ENCODE measurements at regions not wholly inside any gene's neighbourhood (a gene's known extent, or its start where the extent isn't known, plus 50 kb on each side); places are given as distances from the start of the nearest gene placed in this dataset.

GRCh38 chr9:87195306-87195705 is 248.0 kb upstream of the GAS1 start:
- no peak overlapping the region for H3K27ac ChIP-seq

DNA sequence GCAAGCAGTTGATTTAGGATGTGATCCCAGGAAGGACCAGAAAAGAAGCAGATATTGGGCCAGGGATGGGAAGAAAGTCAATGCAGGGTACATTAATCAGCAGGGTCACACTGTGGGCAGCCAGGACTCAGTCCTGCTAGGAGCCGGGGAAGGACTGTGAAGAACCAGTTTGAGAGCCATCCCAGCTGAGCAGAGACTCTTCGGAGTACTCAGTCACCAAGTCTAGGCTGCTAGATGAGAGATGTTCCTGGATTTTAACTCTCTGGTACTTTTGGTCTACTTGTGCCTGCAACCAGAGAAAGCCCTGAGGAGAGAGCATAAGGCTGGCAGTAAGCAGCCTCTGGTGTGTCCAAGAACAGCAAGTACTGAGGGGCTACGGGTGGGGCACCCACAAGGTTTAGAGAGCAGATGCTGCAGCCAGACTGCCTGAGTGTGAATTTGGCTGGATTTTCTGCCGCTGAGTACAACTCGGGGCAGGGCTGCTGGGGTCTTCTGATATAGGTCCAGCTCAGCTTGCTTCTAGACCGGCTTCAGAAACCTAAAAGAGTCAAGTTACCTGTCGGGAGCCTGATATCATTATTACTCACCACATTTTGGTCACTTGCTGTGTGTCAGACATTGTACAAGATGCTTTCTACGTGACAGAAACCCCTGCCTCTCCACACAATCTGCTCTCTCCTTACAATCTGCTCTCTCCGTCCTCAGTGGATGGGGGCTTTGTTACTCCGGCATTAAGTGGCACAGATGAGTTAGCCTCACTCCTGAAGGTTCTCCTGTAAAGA is 250.2 kb upstream of the GAS1 start:
- Histone ChIP-seq H3K9me3 (ENCODE audit: low read depth) (no peaks in the 10 kb centered on the region), H3K4me1 (ENCODE audit: low read depth) (peaks cover 3% of the 10 kb centered on the region), H3K4me3 (no peak overlapping the region), H3K27ac (no peak overlapping the region), H3K27me3 (no peaks in the 10 kb centered on the region), H3K36me3 (no peaks in the 10 kb centered on the region)
- TF ChIP-seq, protein P1, sequence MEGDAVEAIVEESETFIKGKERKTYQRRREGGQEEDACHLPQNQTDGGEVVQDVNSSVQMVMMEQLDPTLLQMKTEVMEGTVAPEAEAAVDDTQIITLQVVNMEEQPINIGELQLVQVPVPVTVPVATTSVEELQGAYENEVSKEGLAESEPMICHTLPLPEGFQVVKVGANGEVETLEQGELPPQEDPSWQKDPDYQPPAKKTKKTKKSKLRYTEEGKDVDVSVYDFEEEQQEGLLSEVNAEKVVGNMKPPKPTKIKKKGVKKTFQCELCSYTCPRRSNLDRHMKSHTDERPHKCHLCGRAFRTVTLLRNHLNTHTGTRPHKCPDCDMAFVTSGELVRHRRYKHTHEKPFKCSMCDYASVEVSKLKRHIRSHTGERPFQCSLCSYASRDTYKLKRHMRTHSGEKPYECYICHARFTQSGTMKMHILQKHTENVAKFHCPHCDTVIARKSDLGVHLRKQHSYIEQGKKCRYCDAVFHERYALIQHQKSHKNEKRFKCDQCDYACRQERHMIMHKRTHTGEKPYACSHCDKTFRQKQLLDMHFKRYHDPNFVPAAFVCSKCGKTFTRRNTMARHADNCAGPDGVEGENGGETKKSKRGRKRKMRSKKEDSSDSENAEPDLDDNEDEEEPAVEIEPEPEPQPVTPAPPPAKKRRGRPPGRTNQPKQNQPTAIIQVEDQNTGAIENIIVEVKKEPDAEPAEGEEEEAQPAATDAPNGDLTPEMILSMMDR (IDR thresholded peaks at IDR 0.05; ENCODE audit: low read depth, low read length) = no peak
- no peak for DNase-seq (ENCODE audit: low read depth in 1 of 2, low spot score in 1 of 2)

More at GRCh38 chr9:87195306-87195705, 248.0 kb upstream of the GAS1 start:
- Histone ChIP-seq H3K9me3 (ENCODE audit: low read depth) (no peaks in the 10 kb centered on the region), H3K4me3 (no peak overlapping the region), H3K27me3 (no peaks in the 10 kb centered on the region), H3K4me1 (ENCODE audit: low read depth) (peaks cover 3% of the 10 kb centered on the region), H3K36me3 (no peaks in the 10 kb centered on the region)
- DNase-seq (ENCODE audit: low read depth in 1 of 2, low spot score in 1 of 2) = no peak
- TF ChIP-seq, protein P1 (IDR thresholded peaks at IDR 0.05; ENCODE audit: low read depth, low read length) = no peak

DNA sequence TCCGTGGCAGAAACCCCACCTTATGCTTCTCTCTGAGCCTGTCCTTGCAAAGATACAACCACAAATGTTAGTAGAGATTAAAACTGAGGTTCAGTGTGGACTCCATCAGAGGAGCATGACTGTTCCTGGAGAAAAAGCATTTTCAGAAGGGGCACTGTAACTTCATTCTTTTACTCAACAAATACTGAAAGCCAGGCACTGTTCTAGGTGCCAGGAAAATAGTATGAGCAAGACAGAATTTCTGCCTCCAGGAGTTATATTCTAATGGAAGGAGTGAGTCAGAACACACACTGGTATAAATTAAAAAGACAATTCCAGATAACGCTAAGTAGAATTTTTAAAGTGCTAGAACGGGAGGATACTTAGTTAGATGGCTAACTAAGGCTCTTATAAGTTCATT is 251.4 kb upstream of the GAS1 start:
- Histone ChIP-seq H3K27ac (no peak overlapping the region), H3K9me3 (ENCODE audit: low read depth) (no peaks in the 10 kb centered on the region), H3K4me3 (no peak overlapping the region), H3K4me1 (ENCODE audit: low read depth) (peaks cover 3% of the 10 kb centered on the region), H3K27me3 (no peaks in the 10 kb centered on the region), H3K36me3 (no peaks in the 10 kb centered on the region)
- peak in 1 of 2 donors; percentile 37 for DNase-seq (ENCODE audit: low read depth in 1 of 2, low spot score in 1 of 2)
- TF ChIP-seq, protein P1 (IDR thresholded peaks at IDR 0.05; ENCODE audit: low read depth, low read length) = no peak

DNA sequence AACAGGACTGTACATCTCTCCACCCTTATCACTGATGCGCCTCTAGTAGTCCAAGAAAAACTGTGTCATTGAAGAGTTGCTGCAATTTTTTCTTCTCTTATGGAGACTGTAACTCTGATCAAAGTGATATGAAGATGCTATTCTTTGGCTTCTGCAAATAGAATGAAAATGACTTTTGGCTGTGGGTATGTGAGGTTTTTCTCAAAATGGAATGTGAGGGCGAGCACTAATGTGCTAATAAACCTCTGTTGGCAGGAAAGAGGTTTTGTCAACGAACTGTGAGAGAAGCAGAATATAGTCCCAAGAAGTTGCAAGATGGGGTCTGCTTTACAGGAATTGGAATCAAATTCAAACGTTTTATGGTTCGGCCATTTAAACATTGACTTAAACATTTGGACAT is 252.0 kb upstream of the GAS1 start:
- peaks cover 1% of the 10 kb centered on the region for H3K4me1 ChIP-seq (ENCODE audit: low read depth)
- TF ChIP-seq, protein P1 (IDR thresholded peaks at IDR 0.05; ENCODE audit: low read depth, low read length) = no peak
- no peaks in the 10 kb centered on the region for H3K27me3 ChIP-seq
- H3K9me3 ChIP-seq (ENCODE audit: low read depth) = no peaks in the 10 kb centered on the region
- H3K27ac ChIP-seq = no peak overlapping the region
- H3K4me3 ChIP-seq = no peak overlapping the region
- no peaks in the 10 kb centered on the region for H3K36me3 ChIP-seq
- no peak for DNase-seq (ENCODE audit: low read depth in 1 of 2, low spot score in 1 of 2)

GRCh38 chr9:87199782-87200181 is 252.5 kb upstream of the GAS1 start:
- no peak for DNase-seq (ENCODE audit: low read depth in 1 of 2, low spot score in 1 of 2)
- Histone ChIP-seq H3K4me1 (ENCODE audit: low read depth) (no peaks in the 10 kb centered on the region), H3K27ac (no peak overlapping the region), H3K9me3 (ENCODE audit: low read depth) (no peaks in the 10 kb centered on the region), H3K36me3 (no peaks in the 10 kb centered on the region), H3K4me3 (no peak overlapping the region), H3K27me3 (no peaks in the 10 kb centered on the region)
- TF ChIP-seq, protein P1 (IDR thresholded peaks at IDR 0.05; ENCODE audit: low read depth, low read length) = no peak

All from cardiac muscle cell (in vitro differentiated cells and primary cell).